ENCODE measurements at regions not wholly inside any gene's neighbourhood (a gene's known extent, or its start where the extent isn't known, plus 50 kb on each side); places are given as distances from the start of the nearest gene placed in this dataset.

GRCh38 chrX:14359316-14359715 lies 170.0 kb upstream of the GLRA2 start (continued):
- TF ChIP-seq ZNF114 (CRISPR knock-in tag; IDR thresholded peaks at IDR 0.05) (no peak), JUNB (IDR thresholded peaks at IDR 0.05; ENCODE audit: unreplicated experiment) (no peak)

- H3K9me3 Mint-ChIP-seq = peaks cover 6% of the 10 kb centered on the region; the same call in 2 of the 3 replicates
- no peaks in the 10 kb centered on the region for H3K27me3 Mint-ChIP-seq (ENCODE audit: insufficient read depth, low read depth, poor library complexity)
- Histone ChIP-seq H4K20me1 (replicated peaks; ENCODE audit: insufficient read depth) (no peaks in the 10 kb centered on the region), H2AFZ (no peak overlapping the region), H3K4me2 (no peak overlapping the region), H3K27me3 (ENCODE audit: insufficient read depth) (no peaks in the 10 kb centered on the region), H3K36me3 (ENCODE audit: insufficient read depth) (no peaks in the 10 kb centered on the region), H3K4me3 (no peak overlapping the region), H3K79me2 (replicated peaks; ENCODE audit: insufficient read depth) (no peaks in the 10 kb centered on the region), H3K4me1 (ENCODE audit: insufficient read depth) (peaks cover 24% of the 10 kb centered on the region), H3K27ac (ENCODE audit: low read depth) (no peak overlapping the region), H3K9me2 (ENCODE audit: insufficient read depth) (peaks cover 3% of the 10 kb centered on the region; the same call in 1 of the 2 replicates), H3F3A (replicated peaks; ENCODE audit: low read depth) (no peaks in the 10 kb centered on the region)
- H3K36me3 Mint-ChIP-seq (ENCODE audit: low read depth) = peaks cover 15% of the 10 kb centered on the region; the same call in 2 of the 3 replicates
- no peak for DNase-seq (ENCODE audit: low spot score)
- no peak for ATAC-seq
- TF ChIP-seq CTCF (conservative IDR thresholded peaks at IDR 0.05; ENCODE audit: low read depth in 2 of 2) (no peak), EZH2phosphoT487 (IDR thresholded peaks at IDR 0.05; ENCODE audit: unreplicated experiment) (no peak), ZNF114 (CRISPR knock-in tag; IDR thresholded peaks at IDR 0.05) (no peak), NANOG (IDR thresholded peaks at IDR 0.05; ENCODE audit: borderline replicate concordance) (no peak), ETS1 (IDR thresholded peaks at IDR 0.05) (no peak)
- peaks cover 16% of the 10 kb centered on the region; the same call in 2 of the 3 replicates for H3K4me1 Mint-ChIP-seq
- no peak overlapping the region for H3K4me3 Mint-ChIP-seq
- no peak overlapping the region for H3K27ac Mint-ChIP-seq
These were observed 172.0 kb upstream of the GLRA2 start for GRCh38 chrX:14357314-14357713.

GRCh38 chrX:14356401-14356800 lies 172.9 kb upstream of the GLRA2 start:
- Histone ChIP-seq H3K27ac (ENCODE audit: low read depth) (no peak overlapping the region), H2AFZ (no peak overlapping the region), H3K36me3 (ENCODE audit: insufficient read depth) (no peaks in the 10 kb centered on the region), H3K79me2 (replicated peaks; ENCODE audit: insufficient read depth) (no peaks in the 10 kb centered on the region), H3K27me3 (ENCODE audit: insufficient read depth) (no peaks in the 10 kb centered on the region), H3F3A (replicated peaks; ENCODE audit: low read depth) (no peaks in the 10 kb centered on the region), H3K4me3 (no peak overlapping the region), H3K4me1 (ENCODE audit: insufficient read depth) (peaks cover 24% of the 10 kb centered on the region), H3K9me2 (ENCODE audit: insufficient read depth) (peaks cover 3% of the 10 kb centered on the region; the same call in 1 of the 2 replicates), H4K20me1 (replicated peaks; ENCODE audit: insufficient read depth) (no peaks in the 10 kb centered on the region), H3K4me2 (no peak overlapping the region)
- H3K9me3 Mint-ChIP-seq = peaks cover 6% of the 10 kb centered on the region; the same call in 2 of the 3 replicates
- DNase-seq (ENCODE audit: low spot score) (no peak), ATAC-seq (no peak)
- H3K27ac Mint-ChIP-seq = no peak overlapping the region
- no peak overlapping the region for H3K4me3 Mint-ChIP-seq
- no peaks in the 10 kb centered on the region for H3K27me3 Mint-ChIP-seq (ENCODE audit: insufficient read depth, low read depth, poor library complexity)
- peaks cover 17% of the 10 kb centered on the region; the same call in 2 of the 3 replicates for H3K4me1 Mint-ChIP-seq
- peaks cover 15% of the 10 kb centered on the region; the same call in 2 of the 3 replicates for H3K36me3 Mint-ChIP-seq (ENCODE audit: low read depth)
- no peak for TF ChIP-seq REST (IDR thresholded peaks at IDR 0.05; ENCODE audit: unreplicated experiment)
- TF ChIP-seq ZNF331 (CRISPR knock-in tag; IDR thresholded peaks at IDR 0.05; ENCODE audit: low read depth) = no peak
- no peak for TF ChIP-seq POLR2AphosphoS5 (IDR thresholded peaks at IDR 0.05; ENCODE audit: low read depth)
